HEK293T (cell line): ENCODE measurements at regions not wholly inside any gene's neighbourhood (a gene's known extent, or its start where the extent isn't known, plus 50 kb on each side); places are given as distances from the start of the nearest gene placed in this dataset.

ENCODE experiments used
- BHLHE40 ChIP-seq: fragments of 450-650 bp; IDR thresholded peaks from 2 replicates; pipeline ENCODE4 v1.6.1; 2016; ENCODE audit warnings: mild to moderate bottlenecking, moderate library complexity, borderline replicate concordance
- CTBP1 ChIP-seq: fragments of 450-650 bp; IDR thresholded peaks from 2 replicates; pipeline ENCODE4 v1.6.1; 2016; ENCODE audit warnings: borderline replicate concordance
- FOXA1 ChIP-seq: fragments of 450-650 bp; IDR thresholded peaks from 2 replicates; pipeline ENCODE4 v1.6.1; 2016; ENCODE audit warnings: mild to moderate bottlenecking
- FOXK2 ChIP-seq: fragments of 450-650 bp; IDR thresholded peaks from 2 replicates; pipeline ENCODE4 v1.6.1; 2016; ENCODE audit warnings: mild to moderate bottlenecking
- FOXM1 ChIP-seq: fragments of 450-650 bp; IDR thresholded peaks from 2 replicates; pipeline ENCODE4 v1.6.1; 2017; ENCODE audit warnings: mild to moderate bottlenecking, borderline replicate concordance
- HDGF ChIP-seq: fragments of 450-650 bp; IDR thresholded peaks from 2 replicates; pipeline ENCODE4 v1.6.1; 2017; ENCODE audit warnings: antibody characterized with exemption, borderline replicate concordance
- L3MBTL2 ChIP-seq: fragments of 450-650 bp; conservative IDR thresholded peaks from 2 replicates; pipeline ENCODE4 v1.6.1; 2016; ENCODE audit warnings: mild to moderate bottlenecking
- NFRKB ChIP-seq: fragments of 450-650 bp; IDR thresholded peaks from 2 replicates; pipeline ENCODE4 v1.6.1; 2016; ENCODE audit warnings: mild to moderate bottlenecking, moderate library complexity
- SP1 ChIP-seq: fragments of 450-650 bp; IDR thresholded peaks from 2 replicates; pipeline ENCODE4 v1.6.1; 2017
- SUZ12 ChIP-seq: fragments of 450-650 bp; IDR thresholded peaks from 2 replicates; pipeline ENCODE4 v1.6.1; 2016; ENCODE audit warnings: mild to moderate bottlenecking
- TARDBP ChIP-seq: fragments of 450-650 bp; IDR thresholded peaks from 2 replicates; pipeline ENCODE4 v1.6.1; 2016
- ZNF384 ChIP-seq: fragments of 450-650 bp; IDR thresholded peaks from 2 replicates; pipeline ENCODE4 v1.6.1; 2016
- TF ChIP-seq, protein P1 (sequence below): fragments of 450-650 bp; IDR thresholded peaks from 2 replicates; pipeline ENCODE4 v1.6.1; 2016

DNA sequence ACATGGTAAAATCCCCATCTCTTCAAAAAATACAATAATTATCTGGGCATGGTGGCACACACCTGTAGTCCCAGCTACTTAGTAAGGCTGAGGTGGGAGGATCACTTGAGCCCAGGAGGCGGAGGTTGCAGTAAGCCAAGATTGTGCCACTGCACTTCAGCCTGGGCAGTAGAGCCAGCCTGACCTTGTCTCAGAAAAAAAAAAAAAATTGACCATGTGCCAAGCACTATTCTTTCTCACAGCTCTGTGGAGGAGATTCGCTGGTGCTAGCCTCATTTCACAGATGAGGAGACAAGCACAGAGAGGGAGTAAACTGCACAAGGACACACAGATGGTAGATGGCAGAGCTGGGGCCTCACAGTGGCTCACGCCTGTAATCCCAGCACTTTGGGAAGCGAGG is 131.8 kb upstream of the JARID2 start:
- TF ChIP-seq TARDBP = no peak
- no peak for TF ChIP-seq FOXA1
- TF ChIP-seq FOXM1 = no peak
- TF ChIP-seq FOXK2 = no peak
- TF ChIP-seq, protein P1, sequence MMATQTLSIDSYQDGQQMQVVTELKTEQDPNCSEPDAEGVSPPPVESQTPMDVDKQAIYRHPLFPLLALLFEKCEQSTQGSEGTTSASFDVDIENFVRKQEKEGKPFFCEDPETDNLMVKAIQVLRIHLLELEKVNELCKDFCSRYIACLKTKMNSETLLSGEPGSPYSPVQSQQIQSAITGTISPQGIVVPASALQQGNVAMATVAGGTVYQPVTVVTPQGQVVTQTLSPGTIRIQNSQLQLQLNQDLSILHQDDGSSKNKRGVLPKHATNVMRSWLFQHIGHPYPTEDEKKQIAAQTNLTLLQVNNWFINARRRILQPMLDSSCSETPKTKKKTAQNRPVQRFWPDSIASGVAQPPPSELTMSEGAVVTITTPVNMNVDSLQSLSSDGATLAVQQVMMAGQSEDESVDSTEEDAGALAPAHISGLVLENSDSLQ = no peak
- TF ChIP-seq SUZ12 = no peak
- TF ChIP-seq ZNF384 = no peak
- TF ChIP-seq SP1 = no peak
- TF ChIP-seq CTBP1 = no peak
- no peak for TF ChIP-seq HDGF
- no peak for TF ChIP-seq L3MBTL2
- TF ChIP-seq NFRKB = no peak
- TF ChIP-seq BHLHE40 = no peak
